Colon (tissue), 2 donors: ENCODE measurements at regions not wholly inside any gene's neighbourhood (a gene's known extent, or its start where the extent isn't known, plus 50 kb on each side); places are given as distances from the start of the nearest gene placed in this dataset.

Source experiments
- FAIRE-seq: peaks from 2 replicates; lab custom pipeline; 2012; peaks lifted over from hg19 to GRCh38; lab: Jason Lieb, UNC
- donor health status: control.
- donor health status: control.

DNA sequence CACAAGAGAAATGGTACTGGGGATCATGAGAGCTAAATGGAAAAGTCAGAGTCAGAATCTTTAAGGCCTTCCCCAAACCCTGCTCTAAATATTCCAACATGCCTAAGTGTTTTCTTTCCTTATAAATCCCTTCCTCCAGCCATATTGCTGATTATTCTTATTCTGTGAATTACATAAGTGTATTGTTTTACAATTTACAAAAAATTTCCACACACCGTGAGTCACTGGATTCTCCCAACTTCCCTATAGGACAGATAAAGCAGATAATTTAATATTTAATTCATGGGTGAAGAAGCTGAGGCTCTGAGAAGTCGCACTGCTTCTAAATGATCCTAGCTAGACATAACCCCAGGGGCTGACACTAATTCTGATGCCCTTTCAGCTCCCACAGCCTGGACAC lies 243.3 kb upstream of the JUN start:
- no peak for FAIRE-seq

DNA sequence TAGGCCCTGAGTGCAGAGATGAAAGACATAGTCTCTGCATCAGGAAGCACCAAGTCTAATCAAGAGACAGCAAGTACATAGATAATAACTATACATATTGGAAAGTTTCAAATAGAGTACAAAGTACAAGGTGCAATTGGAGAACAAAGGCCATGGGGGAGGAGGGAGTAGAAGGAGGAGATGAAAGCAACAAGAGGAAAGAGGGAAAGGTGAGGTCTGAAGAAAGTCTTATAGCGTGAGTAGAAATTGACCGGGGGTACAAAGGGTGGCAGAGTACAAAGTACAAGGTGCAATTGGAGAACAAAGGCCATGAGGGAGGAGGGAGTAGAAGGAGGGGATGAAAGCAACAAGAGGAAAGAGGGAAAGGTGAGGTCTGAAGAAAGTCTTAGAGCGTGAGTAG lies 244.2 kb upstream of the JUN start:
- no peak for FAIRE-seq

DNA sequence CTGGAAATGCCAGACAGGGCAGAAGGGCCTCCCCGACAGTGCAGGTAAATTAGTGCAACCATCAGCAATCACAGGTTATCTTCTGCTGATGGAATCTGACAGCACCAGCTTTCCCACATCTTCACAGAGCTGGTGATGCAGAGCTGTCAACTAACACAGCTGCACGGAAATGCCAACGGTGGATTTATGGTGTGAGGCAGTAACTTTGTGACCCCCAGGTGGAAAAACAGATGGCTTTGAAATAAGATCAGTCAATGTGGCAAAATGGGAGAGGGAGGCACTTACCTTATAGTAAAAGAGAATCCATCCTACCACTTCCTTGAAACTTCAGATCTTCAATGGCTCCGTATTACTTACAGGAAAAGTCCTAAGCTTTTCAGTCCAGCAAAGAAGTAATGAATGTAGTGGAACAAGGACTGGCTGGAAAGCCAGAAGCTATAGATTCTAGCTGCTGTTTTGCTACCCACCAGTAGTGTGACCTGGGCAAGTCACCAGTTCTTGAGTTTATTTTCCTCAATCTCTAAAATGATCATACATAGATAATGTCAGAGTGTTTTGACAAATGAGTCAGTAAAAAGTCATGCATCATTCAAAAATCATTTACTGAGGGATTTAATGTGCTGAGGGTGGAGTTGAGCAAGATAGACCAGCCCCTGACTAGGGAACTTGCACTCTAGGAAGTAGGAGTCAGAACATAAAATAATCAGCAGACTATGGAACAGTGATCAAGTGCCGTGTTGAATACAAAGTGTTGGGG lies 245.7 kb upstream of the JUN start:
- no peak for FAIRE-seq

DNA sequence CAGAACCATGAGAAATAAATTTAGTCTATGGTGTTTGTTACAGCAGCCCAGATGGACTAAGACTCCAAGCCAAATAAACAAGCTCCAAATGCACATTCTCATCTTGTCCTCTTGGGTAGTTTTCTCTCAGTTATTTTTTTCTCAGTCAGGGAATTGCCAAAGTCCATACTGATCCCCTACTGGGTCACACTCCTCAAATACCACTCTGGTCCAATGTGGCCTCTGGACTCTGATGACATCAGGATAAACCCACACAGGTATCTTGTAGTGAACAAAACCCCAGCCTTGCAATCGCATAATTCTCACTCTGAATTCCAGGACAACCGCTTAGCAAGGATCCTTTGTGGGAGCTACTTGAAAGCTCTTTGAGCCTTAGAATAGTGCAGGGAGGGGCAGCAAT lies 248.4 kb upstream of the JUN start:
- FAIRE-seq, result no peak

DNA sequence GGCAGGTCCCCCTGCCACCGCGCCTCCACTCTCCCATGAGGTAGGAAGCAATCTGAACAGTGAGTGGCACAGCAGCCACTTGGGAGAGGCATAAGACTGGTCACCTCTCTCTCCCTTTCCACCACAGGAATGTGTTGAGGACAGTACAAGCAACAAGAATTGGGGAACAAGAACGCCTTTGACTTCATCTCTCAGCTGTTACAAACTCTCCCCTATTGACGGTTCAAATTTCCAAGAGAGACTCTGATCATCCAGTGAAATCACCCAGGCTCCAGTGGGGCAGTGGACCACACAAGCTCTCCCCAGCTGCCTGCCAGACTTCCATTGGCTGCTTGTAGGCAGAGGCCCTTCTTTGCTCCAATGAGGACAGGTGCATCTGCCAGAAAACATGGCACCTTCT lies 249.9 kb upstream of the JUN start:
- no peak for FAIRE-seq

DNA sequence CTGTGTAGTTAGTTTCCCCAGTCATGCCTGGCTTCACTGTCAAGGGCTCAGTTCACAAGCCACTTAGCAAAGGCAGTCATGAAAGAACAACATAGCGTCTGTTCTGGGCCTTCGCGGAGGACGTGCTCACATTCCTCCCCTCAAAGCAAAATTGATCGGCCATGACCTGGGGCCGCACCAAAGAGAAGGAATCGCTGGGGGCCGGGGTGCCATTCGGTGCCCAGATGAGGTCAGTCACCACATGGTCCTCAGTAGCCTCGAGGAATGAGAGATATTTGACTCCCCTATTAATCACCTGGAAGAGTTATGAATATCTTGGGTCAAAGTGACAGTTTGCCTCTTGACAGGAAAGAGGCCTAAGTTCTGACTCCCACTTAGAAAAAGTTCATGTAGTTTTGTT lies 251.1 kb upstream of the JUN start:
- no peak for FAIRE-seq

DNA sequence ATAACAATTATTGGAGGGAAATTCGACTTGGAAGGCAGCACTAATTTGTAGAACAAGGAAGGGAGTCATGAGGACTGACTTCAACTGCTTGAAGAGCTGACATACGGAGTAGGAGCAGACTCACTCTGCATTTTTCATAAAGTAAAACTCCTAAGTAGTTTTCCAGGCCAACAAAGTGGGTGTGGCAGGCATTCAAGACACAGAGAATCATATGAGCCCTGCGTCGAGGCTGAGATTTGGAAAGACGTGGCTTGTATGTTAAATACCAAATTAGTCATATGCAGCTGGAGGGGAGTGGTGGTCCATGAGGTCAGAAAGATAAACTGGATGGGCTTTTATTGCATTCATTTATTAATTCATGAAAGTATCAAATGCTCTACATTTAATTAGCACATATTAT lies 255.7 kb upstream of the JUN start:
- FAIRE-seq, result no peak

DNA sequence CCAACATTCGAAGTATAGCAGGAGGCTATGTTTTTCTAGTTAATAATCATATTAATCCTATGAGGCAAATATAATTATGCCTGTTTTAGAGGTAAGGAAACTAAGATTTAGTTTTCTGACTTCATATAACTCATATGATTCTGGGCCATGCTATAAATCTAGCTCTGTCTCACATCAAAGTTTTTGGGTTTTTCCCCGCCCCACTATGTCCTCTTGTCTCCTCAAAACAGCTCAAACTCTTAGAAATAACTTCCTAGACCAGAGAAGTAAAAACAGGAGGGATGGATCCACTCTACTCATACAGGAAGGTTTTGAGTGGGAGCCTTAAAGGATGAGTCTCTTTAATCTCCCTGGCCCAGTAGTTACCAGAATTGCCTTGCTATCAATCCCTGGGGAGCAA lies 256.4 kb upstream of the FGGY start:
- no peak for FAIRE-seq

DNA sequence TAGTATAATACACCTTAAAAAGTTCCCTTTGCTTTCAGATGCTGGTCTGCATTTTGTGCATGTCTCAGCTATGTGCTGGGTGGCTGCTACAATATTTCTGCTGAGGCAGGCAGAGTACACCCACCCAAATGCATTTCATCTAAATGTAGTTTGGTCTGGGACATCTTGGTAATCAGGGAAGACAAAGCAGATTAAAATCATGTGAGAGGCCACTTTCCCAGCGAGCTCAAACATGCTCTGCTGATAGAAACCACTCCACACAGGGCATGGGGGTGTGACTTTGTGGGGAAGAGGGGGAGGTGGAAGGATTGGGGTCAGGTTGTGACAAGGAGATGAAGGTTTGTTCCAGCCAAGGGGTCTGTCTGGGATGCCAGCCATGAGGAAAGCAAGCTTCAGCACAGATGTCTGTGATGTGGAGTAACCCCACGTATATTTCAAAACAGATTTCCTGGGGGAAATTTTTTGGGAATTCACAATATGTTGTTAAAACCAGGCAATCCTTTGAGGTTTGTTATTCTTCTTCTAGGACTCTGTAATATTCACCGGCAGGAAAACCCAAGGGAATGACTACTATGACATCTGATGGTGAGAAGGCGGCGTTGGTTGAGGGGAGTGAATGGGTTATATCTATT lies 255.1 kb upstream of the FGGY start:
- FAIRE-seq, result no peak

DNA sequence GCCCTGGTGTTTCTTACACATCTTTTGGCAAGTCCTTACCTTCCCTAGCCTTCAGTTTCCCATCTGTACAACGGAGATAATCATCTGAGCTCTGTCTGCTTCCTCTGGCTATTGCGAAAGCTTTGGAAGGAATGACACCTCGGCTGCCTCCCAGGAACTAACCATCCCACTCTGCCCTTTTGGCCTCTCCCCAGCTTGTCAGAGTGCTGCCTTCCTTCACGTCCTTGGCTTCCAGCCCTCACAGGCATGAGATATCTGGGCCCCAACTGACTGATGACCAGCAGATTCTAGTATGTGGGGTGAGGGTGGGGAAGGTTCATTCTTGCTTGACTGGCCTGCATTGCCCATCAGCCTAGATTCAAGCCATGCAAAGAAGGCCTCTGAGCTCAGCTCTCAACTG lies 253.1 kb upstream of the FGGY start:
- FAIRE-seq, result no peak

DNA sequence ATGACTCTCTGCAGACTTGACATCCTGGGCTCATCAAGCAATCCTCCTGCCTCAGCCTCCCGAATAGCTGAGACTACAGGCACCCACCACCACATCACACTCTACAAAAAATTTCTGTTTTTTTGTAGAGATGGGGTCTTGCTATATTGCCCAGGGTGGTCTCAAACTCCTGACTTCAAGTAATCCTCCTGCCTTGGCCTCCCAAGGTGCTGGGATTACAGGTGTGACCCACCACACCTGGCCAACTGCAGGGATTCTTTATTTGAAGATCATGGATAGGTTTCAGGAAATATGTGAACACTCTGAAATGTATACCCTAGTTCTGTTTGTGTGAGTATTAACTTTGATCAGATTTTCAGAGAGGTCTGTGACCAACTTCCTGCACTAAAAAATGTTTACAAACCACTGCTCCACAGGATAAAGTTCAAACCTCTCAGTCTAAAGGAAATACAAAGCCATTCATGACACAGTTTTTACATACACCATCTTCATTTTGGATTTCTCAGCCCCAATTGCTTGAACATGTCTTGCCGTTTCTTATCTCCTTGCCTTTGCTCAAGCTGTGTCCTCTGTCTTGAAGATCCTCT lies 252.3 kb upstream of the FGGY start:
- FAIRE-seq, result peak; percentile 24

DNA sequence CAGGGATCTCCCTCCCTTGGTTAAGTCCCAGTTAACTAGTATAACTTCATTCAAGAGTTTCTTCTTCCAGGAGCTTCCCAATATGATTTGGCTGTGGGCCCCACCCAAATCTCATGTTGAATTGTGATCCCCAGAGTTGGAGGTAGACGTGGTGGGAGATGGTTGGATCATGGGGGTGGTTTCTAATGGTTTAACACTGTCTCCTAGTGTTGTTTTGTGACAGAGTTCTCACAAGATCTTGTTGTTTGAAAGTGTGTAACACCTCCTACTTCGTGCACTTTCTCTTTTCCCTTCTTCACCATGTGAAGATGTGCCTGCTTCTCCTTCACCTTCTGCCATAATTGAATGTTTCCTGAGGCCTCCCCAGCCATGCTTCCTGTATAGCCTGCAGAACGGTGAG lies 251.8 kb upstream of the FGGY start:
- no peak for FAIRE-seq

DNA sequence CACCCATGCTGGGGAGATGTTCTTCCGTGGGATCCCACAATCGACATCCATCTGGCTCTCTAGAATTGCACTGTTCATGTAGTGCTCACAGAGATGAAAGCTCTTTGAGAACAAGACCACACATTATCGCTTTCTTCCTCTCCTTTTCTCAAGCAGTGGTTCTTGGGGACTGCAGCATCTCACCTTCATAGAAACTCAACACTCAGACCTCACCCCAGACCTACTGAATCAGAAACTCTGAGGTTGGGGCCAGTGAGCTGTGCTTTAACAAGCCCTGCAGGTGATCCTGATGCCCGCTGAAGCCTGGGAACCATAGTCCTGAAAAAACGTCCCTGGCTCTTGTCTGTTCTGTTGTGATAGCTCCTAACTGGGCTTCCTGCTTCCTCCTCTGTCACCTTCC lies 251.3 kb upstream of the FGGY start:
- no peak for FAIRE-seq

DNA sequence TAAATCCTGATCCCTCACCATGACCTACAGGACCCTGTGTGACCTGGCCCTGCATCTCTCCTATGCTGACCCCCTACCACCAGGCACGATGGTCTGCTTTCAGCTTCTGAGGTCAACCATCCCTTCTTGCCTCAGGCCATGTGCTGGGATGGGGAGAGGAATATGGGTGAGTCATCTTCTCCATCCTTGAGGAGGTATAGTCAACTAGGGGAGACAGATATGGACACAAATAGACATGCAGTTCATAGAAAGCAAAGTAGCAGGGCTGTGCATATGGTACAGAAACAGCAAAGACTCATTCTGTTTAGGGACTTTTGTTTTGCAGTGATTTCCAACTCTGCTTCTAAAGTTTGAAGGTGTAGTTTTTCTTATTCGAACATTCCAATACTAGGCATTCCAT lies 250.8 kb upstream of the FGGY start:
- no peak for FAIRE-seq

DNA sequence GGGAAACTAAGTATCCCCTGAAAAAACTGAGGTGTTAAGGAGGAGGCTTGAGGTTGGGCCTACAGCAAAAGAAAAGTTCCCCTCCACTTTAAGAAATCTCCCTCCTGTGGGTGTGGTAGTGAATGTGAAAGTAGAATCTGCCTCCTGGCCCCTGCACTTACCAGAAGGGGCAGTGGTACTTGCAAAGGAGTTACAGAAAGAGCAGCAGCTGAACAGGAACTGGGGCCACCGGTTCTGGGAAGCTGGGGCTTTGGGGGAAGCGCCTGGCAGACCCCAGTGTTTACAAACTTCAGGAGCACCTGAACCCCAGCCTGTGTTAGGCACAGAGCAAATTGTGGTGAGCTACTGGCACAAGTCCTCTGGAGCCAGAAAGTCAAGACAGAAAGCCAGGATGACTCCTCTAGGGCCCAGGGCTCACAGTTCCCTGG lies 250.2 kb upstream of the FGGY start:
- FAIRE-seq, result no peak

DNA sequence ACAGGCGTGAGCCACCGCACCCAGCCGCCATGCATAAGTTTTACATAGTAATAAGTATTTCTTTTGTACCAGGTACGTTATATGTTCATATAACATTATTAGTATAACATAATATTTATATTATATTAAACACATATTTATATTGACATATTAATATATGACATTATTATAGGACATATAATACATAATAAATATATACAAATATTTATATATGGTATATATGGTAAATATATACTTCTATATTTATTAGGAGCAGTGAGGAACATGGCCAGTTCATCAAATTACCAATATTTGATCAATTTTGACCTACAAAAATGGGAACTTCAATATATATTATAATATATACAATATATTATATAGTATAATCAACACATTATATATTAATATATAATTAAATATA lies 245.9 kb upstream of the FGGY start:
- no peak for FAIRE-seq

DNA sequence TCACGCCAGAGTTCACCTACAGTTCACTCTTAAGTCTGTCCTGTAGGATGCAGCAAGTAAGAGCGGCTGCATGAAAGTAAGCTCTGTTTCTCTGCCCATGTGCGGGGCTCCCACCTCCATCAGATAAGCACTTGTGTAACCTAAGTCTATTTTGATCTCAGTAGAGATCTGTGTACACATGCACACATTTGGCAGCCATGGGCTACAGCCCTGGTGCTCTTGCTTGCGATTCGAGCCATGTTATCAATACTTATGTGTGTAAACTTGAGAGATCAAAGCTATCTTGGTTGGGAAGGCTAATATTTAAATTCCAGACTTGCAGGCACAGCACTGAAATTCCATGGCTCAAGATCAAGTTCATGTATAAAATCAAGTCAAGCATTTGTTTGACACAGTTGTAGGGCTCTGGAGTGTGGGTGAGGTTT lies 244.7 kb upstream of the FGGY start:
- no peak for FAIRE-seq

DNA sequence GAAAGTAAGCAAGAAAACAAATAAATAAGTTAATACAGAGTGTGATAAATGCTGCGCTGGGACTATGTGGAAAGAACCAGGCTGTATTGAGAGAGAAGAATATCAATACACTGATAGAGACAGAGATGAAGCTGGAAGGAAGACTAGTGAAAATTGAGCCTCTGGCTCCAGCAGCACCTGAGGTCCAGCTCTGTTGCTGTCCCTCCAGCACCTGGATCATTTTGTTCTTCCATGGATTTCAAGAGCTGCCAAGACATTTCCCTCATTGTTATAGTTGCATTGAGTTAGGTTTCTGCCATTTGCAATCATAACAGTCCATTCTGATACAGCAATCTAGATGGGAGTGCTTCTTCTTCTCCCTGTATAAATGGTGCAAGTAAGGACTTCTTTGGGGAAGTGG lies 242.7 kb upstream of the FGGY start:
- no peak for FAIRE-seq

DNA sequence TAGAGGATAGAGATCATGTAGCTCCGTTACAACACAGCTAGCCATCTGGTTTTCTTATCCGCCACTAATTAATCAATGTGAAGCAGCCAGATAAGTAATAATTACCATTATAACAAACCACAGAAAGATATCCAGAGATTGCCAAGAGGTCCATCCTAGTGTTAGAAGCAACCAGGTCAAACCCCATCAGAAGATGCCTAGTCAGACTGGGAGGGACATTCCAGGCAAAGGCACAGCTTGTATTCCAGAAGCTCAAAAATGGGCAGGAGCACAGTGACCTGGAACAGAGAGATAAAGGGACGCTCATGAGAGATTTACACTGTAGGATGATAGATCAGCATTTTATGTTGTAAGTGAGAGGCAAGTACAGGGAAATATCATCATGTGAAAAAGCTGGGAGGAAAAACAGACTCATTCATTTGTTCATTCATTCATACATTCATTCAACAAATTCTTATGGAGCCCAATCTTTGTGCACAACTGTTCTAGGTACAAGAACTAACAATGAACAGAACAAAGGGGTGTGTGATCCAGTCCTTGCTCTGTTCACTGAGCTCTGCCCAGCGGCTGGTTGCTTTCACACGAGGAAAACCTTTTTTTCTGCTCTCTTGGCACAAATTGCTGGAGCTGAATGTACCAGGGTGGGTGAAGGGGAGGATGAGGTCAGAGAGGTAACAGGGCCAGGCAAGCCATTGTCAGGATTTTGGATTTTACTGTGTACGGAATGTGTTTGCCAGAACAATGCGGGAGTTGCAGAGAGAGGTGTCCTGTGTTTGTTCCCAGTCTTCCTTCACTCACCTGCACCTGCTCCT lies 240.8 kb upstream of the FGGY start:
- FAIRE-seq, result no peak

DNA sequence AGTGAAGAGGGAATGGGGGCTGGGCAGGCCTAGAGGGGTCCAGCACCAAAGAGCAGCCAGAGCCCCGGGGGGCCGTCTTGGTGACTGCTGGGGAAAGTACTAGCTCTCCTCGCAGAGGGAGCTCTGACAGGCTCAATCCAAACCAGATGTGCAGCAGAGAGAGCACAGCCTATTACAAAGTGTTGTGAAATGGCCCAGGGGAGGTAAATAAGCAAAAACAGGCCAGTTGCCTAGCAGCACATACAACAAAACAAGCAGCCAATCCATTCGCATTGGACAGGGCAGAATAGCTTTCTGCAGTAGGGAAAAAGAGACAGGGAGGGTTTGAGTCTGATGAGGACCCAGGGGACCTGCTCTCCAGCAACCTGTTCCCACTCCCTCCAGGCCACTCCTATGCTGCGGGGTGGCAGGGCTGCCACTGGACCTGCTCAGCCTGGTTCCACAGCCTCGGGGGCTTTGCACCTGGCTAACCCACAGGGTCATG lies 239.6 kb upstream of the FGGY start:
- FAIRE-seq, result no peak

DNA sequence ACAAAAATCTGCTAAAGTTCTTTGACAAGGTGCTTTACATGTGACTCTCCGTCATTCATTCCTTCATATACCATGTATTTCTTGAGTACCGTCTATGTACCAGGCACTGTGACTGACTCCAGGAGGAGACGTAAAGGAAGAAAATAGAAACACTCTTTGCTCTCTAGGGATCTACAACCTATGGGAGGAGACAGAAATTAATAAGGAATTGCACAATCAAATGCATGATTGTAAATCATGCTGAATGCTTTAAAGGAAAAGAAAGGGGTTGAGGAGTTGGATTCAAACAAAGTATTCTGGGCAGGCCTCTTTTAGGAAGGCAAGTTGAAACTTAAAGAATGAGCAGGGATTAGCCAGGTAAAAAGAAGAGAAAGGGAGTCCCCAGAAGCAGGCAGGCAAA lies 239.1 kb upstream of the FGGY start:
- no peak for FAIRE-seq

DNA sequence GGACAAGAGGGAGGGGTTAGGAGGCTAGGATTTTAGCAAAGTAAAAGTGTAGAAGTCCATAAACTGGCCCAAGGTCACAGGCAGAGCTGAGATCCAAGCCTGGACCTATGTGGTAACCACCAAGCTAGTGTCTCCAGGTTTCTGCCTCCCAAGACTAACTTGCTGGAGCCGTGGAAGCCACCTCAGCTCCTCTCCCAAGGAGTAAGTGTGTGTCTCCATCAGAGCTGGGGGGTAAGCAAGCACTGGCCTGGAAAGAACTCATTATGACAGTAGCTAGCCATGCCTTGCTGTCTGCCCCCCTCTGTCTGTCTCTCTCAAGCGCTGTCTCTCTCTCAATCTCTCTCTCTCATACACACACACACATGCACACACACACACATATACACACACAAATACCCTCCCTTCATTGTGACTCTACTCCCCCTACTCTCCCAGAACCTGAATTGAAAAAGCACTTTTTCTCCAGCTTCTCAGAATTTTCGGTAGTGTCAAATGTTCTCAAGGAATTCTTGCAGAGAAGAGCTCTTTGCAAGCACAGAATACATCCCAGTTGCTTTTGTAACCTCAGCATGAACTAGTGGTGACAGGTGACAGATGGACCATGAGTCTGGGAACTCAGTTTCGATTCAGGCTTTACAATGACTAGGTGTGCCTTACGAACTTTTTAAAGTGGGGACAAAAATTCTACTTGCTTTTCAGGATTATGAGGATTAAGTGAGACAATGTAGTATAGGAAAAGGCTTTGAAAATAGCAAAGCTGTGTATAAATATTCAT lies 238.0 kb upstream of the FGGY start:
- FAIRE-seq, result no peak
